Upper lobe of left lung (tissue), 4 donors: ENCODE measurements at regions not wholly inside any gene's neighbourhood (a gene's known extent, or its start where the extent isn't known, plus 50 kb on each side); places are given as distances from the start of the nearest gene placed in this dataset.

ENCODE experiments used
- EP300 ChIP-seq, 4 donors: sonication (generic); formaldehyde crosslinking; IDR thresholded peaks; one replicate each; pipeline ENCODE4 v1.5.1; 2017; ENCODE audit warnings: antibody characterized with exemption in 4 of 4, control low read depth in 2 of 4
- POLR2A ChIP-seq, 4 donors: fragments of 450-650 bp; IDR thresholded peaks; one replicate each; pipeline ENCODE4 v1.5.1; 2016 to 2017; ENCODE audit warnings: antibody characterized with exemption in 4 of 4, mild to moderate bottlenecking in 2 of 4
- POLR2AphosphoS5 ChIP-seq, 2 donors: sonication (generic); formaldehyde crosslinking; IDR thresholded peaks; one replicate each; pipeline ENCODE4 v1.5.1; 2017; ENCODE audit warnings: antibody characterized with exemption in 2 of 2
- TF ChIP-seq, protein P1 (sequence below), 6 experiments: fragments of 450-650 bp in 4 of 6; fragments of 200-600 bp in 2 of 6; sonication (generic) in 2 of 6; IDR thresholded peaks; one replicate each; pipeline ENCODE4 v1.5.1; 2016 to 2019; ENCODE audit warnings: antibody characterized with exemption in 6 of 6

DNA sequence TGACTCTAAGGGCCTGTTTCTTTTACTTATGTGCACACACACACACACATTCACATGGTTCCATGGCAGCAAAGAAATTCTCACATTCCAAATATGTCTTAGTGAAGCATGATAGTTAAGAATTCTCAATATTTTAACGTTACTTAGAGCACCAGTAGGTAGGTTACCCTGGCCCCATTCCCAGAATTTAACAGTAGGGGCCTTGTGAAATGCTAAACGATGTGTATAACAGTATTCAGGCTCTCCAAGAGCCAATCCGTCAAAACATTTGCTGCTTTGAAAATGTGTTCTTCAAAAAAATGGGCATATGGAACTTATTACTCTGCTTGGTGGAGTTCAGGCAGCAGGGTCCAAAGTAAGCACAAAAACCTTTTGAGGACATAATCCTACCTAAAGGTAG, 93.7 kb upstream of the DAB2 start:
- TF ChIP-seq, protein P1, sequence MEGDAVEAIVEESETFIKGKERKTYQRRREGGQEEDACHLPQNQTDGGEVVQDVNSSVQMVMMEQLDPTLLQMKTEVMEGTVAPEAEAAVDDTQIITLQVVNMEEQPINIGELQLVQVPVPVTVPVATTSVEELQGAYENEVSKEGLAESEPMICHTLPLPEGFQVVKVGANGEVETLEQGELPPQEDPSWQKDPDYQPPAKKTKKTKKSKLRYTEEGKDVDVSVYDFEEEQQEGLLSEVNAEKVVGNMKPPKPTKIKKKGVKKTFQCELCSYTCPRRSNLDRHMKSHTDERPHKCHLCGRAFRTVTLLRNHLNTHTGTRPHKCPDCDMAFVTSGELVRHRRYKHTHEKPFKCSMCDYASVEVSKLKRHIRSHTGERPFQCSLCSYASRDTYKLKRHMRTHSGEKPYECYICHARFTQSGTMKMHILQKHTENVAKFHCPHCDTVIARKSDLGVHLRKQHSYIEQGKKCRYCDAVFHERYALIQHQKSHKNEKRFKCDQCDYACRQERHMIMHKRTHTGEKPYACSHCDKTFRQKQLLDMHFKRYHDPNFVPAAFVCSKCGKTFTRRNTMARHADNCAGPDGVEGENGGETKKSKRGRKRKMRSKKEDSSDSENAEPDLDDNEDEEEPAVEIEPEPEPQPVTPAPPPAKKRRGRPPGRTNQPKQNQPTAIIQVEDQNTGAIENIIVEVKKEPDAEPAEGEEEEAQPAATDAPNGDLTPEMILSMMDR (IDR thresholded peaks at IDR 0.05): no peak
- TF ChIP-seq POLR2A (IDR thresholded peaks at IDR 0.05) (no peak), EP300 (IDR thresholded peaks at IDR 0.05) (no peak), POLR2AphosphoS5 (IDR thresholded peaks at IDR 0.05) (no peak)
